GM18517 (cell line): ENCODE measurements at regions not wholly inside any gene's neighbourhood (a gene's known extent, or its start where the extent isn't known, plus 50 kb on each side); places are given as distances from the start of the nearest gene placed in this dataset.

ENCODE experiments used
- ATAC-seq: cut with Tn5 transposase; IDR thresholded peaks from one replicate; pipeline ENCODE4 v1.9.1; 2021; ENCODE audit warnings: mild to moderate bottlenecking, moderate library complexity; ENCODE audit not compliant: unreplicated experiment

GRCh38 chr21:28437061-28437460, 555.6 kb downstream of the LTN1 start:
- ATAC-seq: no peak

GRCh38 chr21:28436286-28436932, 556.3 kb downstream of the LTN1 start:
- ATAC-seq: no peak

- no peak for ATAC-seq
Measured at GRCh38 chr21:28431527-28432200, 561.0 kb downstream of the LTN1 start.

GRCh38 chr21:28431022-28431421, 561.7 kb downstream of the LTN1 start:
- ATAC-seq: no peak

- no peak for ATAC-seq
Measured at GRCh38 chr21:28429161-28429560, 563.5 kb downstream of the LTN1 start.

- no peak for ATAC-seq
Measured at GRCh38 chr21:28427394-28428022, 565.2 kb downstream of the LTN1 start.

- no peak for ATAC-seq
Measured at GRCh38 chr21:28426545-28426944, 566.1 kb downstream of the LTN1 start.

- ATAC-seq: no peak
Measured at GRCh38 chr21:28423521-28424190, 569.0 kb downstream of the LTN1 start.

- ATAC-seq: no peak
Measured at GRCh38 chr21:28421716-28422524, 570.8 kb downstream of the LTN1 start.

- no peak for ATAC-seq
Measured at GRCh38 chr21:28419811-28420210, 572.9 kb downstream of the LTN1 start.

GRCh38 chr21:28418726-28419514, 573.8 kb downstream of the LTN1 start:
- ATAC-seq: no peak

GRCh38 chr21:28410256-28410655, 582.4 kb downstream of the LTN1 start:
- ATAC-seq: no peak

GRCh38 chr21:28402616-28402989, 590.1 kb downstream of the LTN1 start:
- no peak for ATAC-seq

GRCh38 chr21:28397040-28397439, 595.6 kb downstream of the LTN1 start:
- no peak for ATAC-seq

- no peak for ATAC-seq
Measured at GRCh38 chr21:28396421-28396820, 596.3 kb downstream of the LTN1 start.

- ATAC-seq: no peak
Measured at GRCh38 chr21:28393279-28393678, 599.4 kb downstream of the LTN1 start.

- no peak for ATAC-seq
Measured at GRCh38 chr21:28391938-28392849, 600.5 kb downstream of the LTN1 start.

GRCh38 chr21:28387220-28387619, 605.5 kb downstream of the LTN1 start:
- ATAC-seq: no peak

GRCh38 chr21:28385845-28386244, 606.8 kb downstream of the LTN1 start:
- no peak for ATAC-seq
